ENCODE measurements at regions not wholly inside any gene's neighbourhood (a gene's known extent, or its start where the extent isn't known, plus 50 kb on each side); places are given as distances from the start of the nearest gene placed in this dataset.

- H3K4me1 ChIP-seq (ENCODE audit: control insufficient read depth, insufficient read depth, low read length) = peaks cover 8% of the 10 kb centered on the region
- DNase-seq (ENCODE audit: low read depth) = no peak
- peaks cover 13% of the 10 kb centered on the region for H3K9me3 ChIP-seq (ENCODE audit: control insufficient read depth, low read length)
- no peaks in the 10 kb centered on the region for H3K27me3 ChIP-seq (replicated peaks; ENCODE audit: control insufficient read depth, insufficient read depth, low read length)
- H3K4me3 ChIP-seq (ENCODE audit: low read length) = no peak overlapping the region
- no peak overlapping the region for H3K9ac ChIP-seq (ENCODE audit: low read length)
- H3K36me3 ChIP-seq (ENCODE audit: control insufficient read depth, insufficient read depth, low read length, severe bottlenecking) = no peaks in the 10 kb centered on the region
These were observed 317.9 kb upstream of the TANK start for GRCh38 chr2:160842286-160842685.

- no peak overlapping the region for H3K9ac ChIP-seq (ENCODE audit: low read length)
These were observed 301.1 kb upstream of the TANK start for GRCh38 chr2:160859096-160859495.

DNA sequence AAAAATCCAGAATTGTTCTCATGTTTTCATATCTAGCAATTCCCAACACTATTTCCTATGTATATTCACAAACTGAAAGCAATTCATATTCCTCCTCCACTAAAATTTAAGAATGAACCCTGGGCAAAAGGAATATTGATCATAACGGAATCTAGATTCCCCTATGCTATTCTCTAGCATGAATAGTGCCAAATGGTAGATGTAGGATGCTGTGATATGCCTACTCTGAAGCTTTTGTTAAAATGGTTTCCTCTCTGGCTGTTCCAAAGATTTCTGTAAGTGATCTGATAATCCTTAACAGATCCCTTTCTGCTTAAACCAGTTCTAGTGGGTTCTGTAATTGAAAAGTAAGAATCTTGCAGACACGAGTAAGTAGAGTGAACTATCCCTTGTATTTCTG, 298.0 kb upstream of the TANK start:
- Histone ChIP-seq H3K4me1 (ENCODE audit: control insufficient read depth, insufficient read depth, low read length) (peaks cover 3% of the 10 kb centered on the region), H3K27me3 (replicated peaks; ENCODE audit: control insufficient read depth, insufficient read depth, low read length) (no peaks in the 10 kb centered on the region), H3K36me3 (ENCODE audit: control insufficient read depth, insufficient read depth, low read length, severe bottlenecking) (no peaks in the 10 kb centered on the region), H3K9ac (ENCODE audit: low read length) (no peak overlapping the region), H3K9me3 (ENCODE audit: control insufficient read depth, low read length) (no peaks in the 10 kb centered on the region), H3K4me3 (ENCODE audit: low read length) (no peak overlapping the region)
- DNase-seq (ENCODE audit: low read depth) = no peak

More at GRCh38 chr2:160859096-160859495, 301.1 kb upstream of the TANK start:
- H3K4me1 ChIP-seq (ENCODE audit: control insufficient read depth, insufficient read depth, low read length) = peaks cover 3% of the 10 kb centered on the region
- no peak for DNase-seq (ENCODE audit: low read depth)
- no peaks in the 10 kb centered on the region for H3K9me3 ChIP-seq (ENCODE audit: control insufficient read depth, low read length)
- H3K36me3 ChIP-seq (ENCODE audit: control insufficient read depth, insufficient read depth, low read length, severe bottlenecking) = no peaks in the 10 kb centered on the region
- no peak overlapping the region for H3K4me3 ChIP-seq (ENCODE audit: low read length)
- H3K27me3 ChIP-seq (replicated peaks; ENCODE audit: control insufficient read depth, insufficient read depth, low read length) = no peaks in the 10 kb centered on the region

- Histone ChIP-seq H3K27me3 (replicated peaks; ENCODE audit: control insufficient read depth, insufficient read depth, low read length) (no peaks in the 10 kb centered on the region), H3K4me1 (ENCODE audit: control insufficient read depth, insufficient read depth, low read length) (peaks cover 33% of the 10 kb centered on the region), H3K9me3 (ENCODE audit: control insufficient read depth, low read length) (no peaks in the 10 kb centered on the region), H3K4me3 (ENCODE audit: low read length) (no peak overlapping the region), H3K36me3 (ENCODE audit: control insufficient read depth, insufficient read depth, low read length, severe bottlenecking) (no peaks in the 10 kb centered on the region), H3K9ac (ENCODE audit: low read length) (peak overlapping the region; percentile 74)
- peak; percentile 24 for DNase-seq (ENCODE audit: low read depth)
These were observed 291.3 kb upstream of the TANK start for GRCh38 chr2:160868891-160869290.

- Histone ChIP-seq H3K9me3 (ENCODE audit: control insufficient read depth, low read length) (no peaks in the 10 kb centered on the region), H3K9ac (ENCODE audit: low read length) (peak overlapping the region; percentile 78), H3K27me3 (replicated peaks; ENCODE audit: control insufficient read depth, insufficient read depth, low read length) (no peaks in the 10 kb centered on the region), H3K4me1 (ENCODE audit: control insufficient read depth, insufficient read depth, low read length) (peaks cover 33% of the 10 kb centered on the region), H3K36me3 (ENCODE audit: control insufficient read depth, insufficient read depth, low read length, severe bottlenecking) (no peaks in the 10 kb centered on the region), H3K4me3 (ENCODE audit: low read length) (peak overlapping the region; percentile 64)
- DNase-seq (ENCODE audit: low read depth) = peak; percentile 92
These were observed 290.8 kb upstream of the TANK start for GRCh38 chr2:160869411-160869810.

DNA sequence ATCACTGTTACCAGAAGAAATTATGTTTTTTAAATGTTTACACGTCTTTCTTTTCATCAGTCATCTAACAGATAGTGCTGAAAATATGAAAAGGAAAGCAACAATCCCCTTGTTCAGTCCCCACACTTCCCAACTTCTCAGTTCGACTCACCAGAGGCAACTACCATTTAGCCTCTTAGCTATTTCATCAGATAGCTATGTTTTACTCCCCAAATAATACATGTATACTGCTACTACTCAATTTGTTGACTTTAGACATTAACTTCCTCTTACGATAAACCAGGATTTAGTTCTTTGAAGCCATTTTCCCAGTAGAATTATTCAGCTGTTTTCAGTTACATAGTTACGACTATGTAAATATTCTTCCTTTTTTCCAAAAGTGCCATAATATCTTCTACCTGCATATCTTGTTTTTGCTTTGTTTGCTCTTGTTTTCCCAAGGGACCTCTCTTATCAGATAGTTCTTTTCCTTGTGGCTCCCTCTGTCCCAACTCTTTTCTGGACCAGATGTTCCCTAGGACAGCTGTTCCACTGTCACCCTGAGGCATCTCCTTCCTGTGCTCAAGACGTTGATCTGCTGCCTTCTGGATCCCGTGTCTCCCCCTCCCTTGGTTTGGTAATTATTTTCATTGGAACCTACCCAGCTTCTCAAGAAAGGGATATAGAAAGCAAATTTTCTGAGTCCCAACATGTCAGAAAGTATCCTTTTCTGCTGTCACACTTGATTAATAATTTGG, 289.3 kb upstream of the TANK start:
- Histone ChIP-seq H3K4me1 (ENCODE audit: control insufficient read depth, insufficient read depth, low read length) (peaks cover 33% of the 10 kb centered on the region), H3K9ac (ENCODE audit: low read length) (peak overlapping the region; percentile 82), H3K36me3 (ENCODE audit: control insufficient read depth, insufficient read depth, low read length, severe bottlenecking) (no peaks in the 10 kb centered on the region), H3K4me3 (ENCODE audit: low read length) (peak overlapping the region; percentile 66), H3K9me3 (ENCODE audit: control insufficient read depth, low read length) (no peaks in the 10 kb centered on the region), H3K27me3 (replicated peaks; ENCODE audit: control insufficient read depth, insufficient read depth, low read length) (no peaks in the 10 kb centered on the region)
- peak; percentile 77 for DNase-seq (ENCODE audit: low read depth)

- Histone ChIP-seq H3K36me3 (ENCODE audit: control insufficient read depth, insufficient read depth, low read length, severe bottlenecking) (no peaks in the 10 kb centered on the region), H3K9ac (ENCODE audit: low read length) (no peak overlapping the region), H3K4me3 (ENCODE audit: low read length) (no peak overlapping the region), H3K27me3 (replicated peaks; ENCODE audit: control insufficient read depth, insufficient read depth, low read length) (no peaks in the 10 kb centered on the region), H3K4me1 (ENCODE audit: control insufficient read depth, insufficient read depth, low read length) (peaks cover 33% of the 10 kb centered on the region), H3K9me3 (ENCODE audit: control insufficient read depth, low read length) (no peaks in the 10 kb centered on the region)
- DNase-seq (ENCODE audit: low read depth) = no peak
These were observed 288.3 kb upstream of the TANK start for GRCh38 chr2:160871953-160872352.

- H3K27me3 ChIP-seq (replicated peaks; ENCODE audit: control insufficient read depth, insufficient read depth, low read length) = no peaks in the 10 kb centered on the region
These were observed 284.2 kb upstream of the TANK start for GRCh38 chr2:160876029-160876428.

GRCh38 chr2:160876765-160877164, 283.5 kb upstream of the TANK start:
- H3K27me3 ChIP-seq (replicated peaks; ENCODE audit: control insufficient read depth, insufficient read depth, low read length) = no peaks in the 10 kb centered on the region
- DNase-seq (ENCODE audit: low read depth) = no peak
- H3K9me3 ChIP-seq (ENCODE audit: control insufficient read depth, low read length) = no peaks in the 10 kb centered on the region
- H3K4me1 ChIP-seq (ENCODE audit: control insufficient read depth, insufficient read depth, low read length) = no peaks in the 10 kb centered on the region
- H3K4me3 ChIP-seq (ENCODE audit: low read length) = no peak overlapping the region
- no peaks in the 10 kb centered on the region for H3K36me3 ChIP-seq (ENCODE audit: control insufficient read depth, insufficient read depth, low read length, severe bottlenecking)
- no peak overlapping the region for H3K9ac ChIP-seq (ENCODE audit: low read length)

More at GRCh38 chr2:160876029-160876428, 284.2 kb upstream of the TANK start:
- Histone ChIP-seq H3K4me3 (ENCODE audit: low read length) (no peak overlapping the region), H3K9me3 (ENCODE audit: control insufficient read depth, low read length) (no peaks in the 10 kb centered on the region), H3K9ac (ENCODE audit: low read length) (no peak overlapping the region), H3K36me3 (ENCODE audit: control insufficient read depth, insufficient read depth, low read length, severe bottlenecking) (no peaks in the 10 kb centered on the region), H3K4me1 (ENCODE audit: control insufficient read depth, insufficient read depth, low read length) (peaks cover 6% of the 10 kb centered on the region)
- DNase-seq (ENCODE audit: low read depth) = no peak

- H3K27me3 ChIP-seq (replicated peaks; ENCODE audit: control insufficient read depth, insufficient read depth, low read length) = no peaks in the 10 kb centered on the region
- no peak for DNase-seq (ENCODE audit: low read depth)
- H3K36me3 ChIP-seq (ENCODE audit: control insufficient read depth, insufficient read depth, low read length, severe bottlenecking) = no peaks in the 10 kb centered on the region
- H3K9me3 ChIP-seq (ENCODE audit: control insufficient read depth, low read length) = no peaks in the 10 kb centered on the region
- no peak overlapping the region for H3K4me3 ChIP-seq (ENCODE audit: low read length)
- H3K4me1 ChIP-seq (ENCODE audit: control insufficient read depth, insufficient read depth, low read length) = no peaks in the 10 kb centered on the region
- no peak overlapping the region for H3K9ac ChIP-seq (ENCODE audit: low read length)
These were observed 281.6 kb upstream of the TANK start for GRCh38 chr2:160878618-160879017.

DNA sequence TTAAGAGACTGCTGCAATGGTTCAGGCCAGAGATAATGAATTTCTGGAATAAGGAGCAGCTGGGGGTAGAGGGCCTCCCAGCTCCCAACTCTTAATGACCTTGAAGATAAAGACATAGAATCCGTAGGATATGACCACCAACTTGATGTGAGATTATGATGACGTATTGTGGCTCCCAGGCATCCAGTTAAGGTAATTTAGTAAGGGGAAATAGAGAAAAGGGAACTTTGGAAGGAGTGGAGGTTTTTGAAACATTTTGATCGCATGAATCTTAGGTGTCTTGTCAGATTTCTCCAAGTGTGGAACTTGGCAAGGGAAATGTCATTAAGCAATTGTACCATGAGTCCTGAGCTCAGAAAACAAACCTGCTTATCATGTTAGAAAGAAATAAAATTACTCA, 277.3 kb upstream of the TANK start:
- H3K9ac ChIP-seq (ENCODE audit: low read length) = no peak overlapping the region
- no peaks in the 10 kb centered on the region for H3K9me3 ChIP-seq (ENCODE audit: control insufficient read depth, low read length)
- no peaks in the 10 kb centered on the region for H3K4me1 ChIP-seq (ENCODE audit: control insufficient read depth, insufficient read depth, low read length)
- H3K27me3 ChIP-seq (replicated peaks; ENCODE audit: control insufficient read depth, insufficient read depth, low read length) = no peaks in the 10 kb centered on the region
- no peak for DNase-seq (ENCODE audit: low read depth)
- H3K4me3 ChIP-seq (ENCODE audit: low read length) = no peak overlapping the region
- no peaks in the 10 kb centered on the region for H3K36me3 ChIP-seq (ENCODE audit: control insufficient read depth, insufficient read depth, low read length, severe bottlenecking)

- Histone ChIP-seq H3K36me3 (ENCODE audit: control insufficient read depth, insufficient read depth, low read length, severe bottlenecking) (no peaks in the 10 kb centered on the region), H3K4me1 (ENCODE audit: control insufficient read depth, insufficient read depth, low read length) (no peaks in the 10 kb centered on the region), H3K4me3 (ENCODE audit: low read length) (no peak overlapping the region), H3K9me3 (ENCODE audit: control insufficient read depth, low read length) (no peaks in the 10 kb centered on the region), H3K27me3 (replicated peaks; ENCODE audit: control insufficient read depth, insufficient read depth, low read length) (no peaks in the 10 kb centered on the region), H3K9ac (ENCODE audit: low read length) (no peak overlapping the region)
- no peak for DNase-seq (ENCODE audit: low read depth)
These were observed 276.2 kb upstream of the TANK start for GRCh38 chr2:160884056-160884455.
